Keratinocyte (primary cell): ENCODE measurements at regions not wholly inside any gene's neighbourhood (a gene's known extent, or its start where the extent isn't known, plus 50 kb on each side); places are given as distances from the start of the nearest gene placed in this dataset.

Experiments
- DNase-seq: peaks from one replicate; pipeline ENCODE4 v3.0.0-alpha.2; 2011; ENCODE audit warnings: low read depth, missing footprints, low spot score
- FAIRE-seq: peaks from 2 replicates; lab custom pipeline; 2011; peaks lifted over from hg19 to GRCh38; lab: Jason Lieb, UNC
- H2AFZ ChIP-seq: 2 replicates; pipeline ENCODE4 v1.6.0; 2012; ENCODE audit warnings: low read length, control low read depth, inconsistent platforms; ENCODE audit not compliant: control insufficient read depth
- H3K27ac ChIP-seq: 2 replicates; pipeline ENCODE4 v1.5.1; 2011; ENCODE audit warnings: low read length; ENCODE audit not compliant: control insufficient read depth, insufficient read depth
- H3K27me3 ChIP-seq: 3 replicates; pipeline ENCODE4 v1.6.0; 2011; ENCODE audit warnings: low read length; ENCODE audit not compliant: control insufficient read depth, insufficient read depth; ENCODE audit errors: extremely low read depth
- H3K36me3 ChIP-seq, 2 experiments: 2 replicates in 1 of 2; 3 replicates in 1 of 2; pipeline ENCODE4 v1.5.1; 2011; ENCODE audit warnings: low read length in 2 of 2, mild to moderate bottlenecking in 1 of 2; ENCODE audit not compliant: control insufficient read depth in 2 of 2, insufficient read depth in 2 of 2; ENCODE audit errors: extremely low read depth in 1 of 2
- H3K4me1 ChIP-seq: 3 replicates; pipeline ENCODE4 v1.5.1; 2011; ENCODE audit warnings: low read length; ENCODE audit not compliant: control insufficient read depth, insufficient read depth; ENCODE audit errors: extremely low read depth
- H3K4me2 ChIP-seq: 3 replicates; pipeline ENCODE4 v1.6.0; 2011; ENCODE audit warnings: low read depth, low read length; ENCODE audit not compliant: control insufficient read depth, insufficient read depth; ENCODE audit errors: extremely low read depth
- H3K4me3 ChIP-seq, 3 experiments: fragments of 200-600 bp in 1 of 3; sonication (generic) in 1 of 3; 2 replicates in 2 of 3; 3 replicates in 1 of 3; pipeline ENCODE4 v1.5.1; 2011 to 2016; ENCODE audit warnings: low read length in 3 of 3, mild to moderate bottlenecking in 3 of 3, control low read depth in 2 of 3, inconsistent platforms in 1 of 3, low read depth in 1 of 3, mixed read lengths in 1 of 3, mixed run types in 1 of 3, moderate library complexity in 1 of 3; ENCODE audit not compliant: control insufficient read depth in 2 of 3, insufficient read depth in 2 of 3; ENCODE audit errors: extremely low read depth in 1 of 3
- H3K79me2 ChIP-seq: 2 replicates; pipeline ENCODE4 v1.6.0; 2012; ENCODE audit warnings: low read length; ENCODE audit not compliant: control insufficient read depth, insufficient read depth
- H3K9ac ChIP-seq: 3 replicates; pipeline ENCODE4 v1.6.0; 2011; ENCODE audit warnings: low read length; ENCODE audit not compliant: control insufficient read depth, insufficient read depth; ENCODE audit errors: extremely low read depth
- H3K9me1 ChIP-seq: 3 replicates; pipeline ENCODE4 v1.6.0; 2011; ENCODE audit warnings: low read length; ENCODE audit not compliant: control insufficient read depth, insufficient read depth; ENCODE audit errors: extremely low read depth
- H3K9me3 ChIP-seq: 2 replicates; pipeline ENCODE4 v1.5.1; 2012; ENCODE audit warnings: low read depth, low read length; ENCODE audit not compliant: control insufficient read depth
- H4K20me1 ChIP-seq: 3 replicates; pipeline ENCODE4 v1.6.0; 2011; ENCODE audit warnings: low read length; ENCODE audit not compliant: control insufficient read depth, insufficient read depth; ENCODE audit errors: extremely low read depth
- EZH2 ChIP-seq: IDR thresholded peaks from one replicate; pipeline ENCODE4 v1.6.1; 2012; ENCODE audit warnings: inconsistent platforms, mild to moderate bottlenecking, low read length, moderate library complexity
- dilution Hi-C: fragments of 300-500 bp; cut with MboI; formaldehyde crosslinking; loops from one replicate; pipeline ENCODE4 v1.7.0; 2020; ENCODE audit warnings: low sequenced_read_pairs; ENCODE audit not compliant: extremely low pct_ligation_motif_present
- TF ChIP-seq, protein P1 (sequence below), 3 experiments: IDR thresholded peaks in 1 of 3; conservative IDR thresholded peaks in 1 of 3; optimal IDR thresholded peaks in 1 of 3; 2 replicates in 2 of 3; 3 replicates in 1 of 3; pipeline versions ENCODE3 to v1.5.1; 2011; ENCODE audit warnings: low read length in 3 of 3, mild to moderate bottlenecking in 3 of 3, moderate library complexity in 2 of 3, control low read depth in 1 of 3, inconsistent platforms in 1 of 3; ENCODE audit not compliant: insufficient read depth in 2 of 3; ENCODE audit errors: extremely low read depth in 1 of 3

DNA sequence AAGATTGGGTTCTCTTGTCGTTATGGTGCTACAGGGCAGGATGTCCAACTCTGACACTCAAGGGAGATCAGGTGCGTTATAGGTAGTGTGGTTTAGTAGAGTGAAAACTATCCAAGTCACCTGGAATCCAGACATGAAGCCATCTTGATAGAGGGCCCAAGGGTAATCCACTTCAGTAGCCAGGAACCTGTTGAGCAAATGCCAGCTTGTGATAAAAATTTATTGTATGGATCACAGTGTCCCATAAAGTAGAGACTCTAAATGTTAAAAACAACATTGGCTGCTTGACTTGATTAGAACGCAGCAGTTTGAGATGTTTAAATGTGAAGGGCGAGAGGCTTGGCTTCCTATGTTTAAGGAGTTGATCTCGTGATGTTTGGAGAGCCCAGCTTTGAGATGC is 105.7 kb upstream of the GMDS start:
- Histone ChIP-seq H3K27ac (no peak overlapping the region), H3K4me3 (no peak overlapping the region), H2AFZ (no peak overlapping the region), H3K9me3 (no peaks in the 10 kb centered on the region), H4K20me1 (no peaks in the 10 kb centered on the region), H3K4me2 (no peak overlapping the region), H3K9ac (no peak overlapping the region), H3K27me3 (no peaks in the 10 kb centered on the region), H3K9me1 (no peaks in the 10 kb centered on the region), H3K4me1 (no peaks in the 10 kb centered on the region), H3K36me3 (no peaks in the 10 kb centered on the region), H3K79me2 (no peaks in the 10 kb centered on the region)
- no peak for FAIRE-seq
- dilution Hi-C loops, result no loop called here
- no peak for TF ChIP-seq EZH2
- TF ChIP-seq, protein P1, sequence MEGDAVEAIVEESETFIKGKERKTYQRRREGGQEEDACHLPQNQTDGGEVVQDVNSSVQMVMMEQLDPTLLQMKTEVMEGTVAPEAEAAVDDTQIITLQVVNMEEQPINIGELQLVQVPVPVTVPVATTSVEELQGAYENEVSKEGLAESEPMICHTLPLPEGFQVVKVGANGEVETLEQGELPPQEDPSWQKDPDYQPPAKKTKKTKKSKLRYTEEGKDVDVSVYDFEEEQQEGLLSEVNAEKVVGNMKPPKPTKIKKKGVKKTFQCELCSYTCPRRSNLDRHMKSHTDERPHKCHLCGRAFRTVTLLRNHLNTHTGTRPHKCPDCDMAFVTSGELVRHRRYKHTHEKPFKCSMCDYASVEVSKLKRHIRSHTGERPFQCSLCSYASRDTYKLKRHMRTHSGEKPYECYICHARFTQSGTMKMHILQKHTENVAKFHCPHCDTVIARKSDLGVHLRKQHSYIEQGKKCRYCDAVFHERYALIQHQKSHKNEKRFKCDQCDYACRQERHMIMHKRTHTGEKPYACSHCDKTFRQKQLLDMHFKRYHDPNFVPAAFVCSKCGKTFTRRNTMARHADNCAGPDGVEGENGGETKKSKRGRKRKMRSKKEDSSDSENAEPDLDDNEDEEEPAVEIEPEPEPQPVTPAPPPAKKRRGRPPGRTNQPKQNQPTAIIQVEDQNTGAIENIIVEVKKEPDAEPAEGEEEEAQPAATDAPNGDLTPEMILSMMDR (optimal IDR thresholded peaks at IDR 0.05 in 1 of 3, IDR thresholded peaks at IDR 0.05 in 1 of 3, conservative IDR thresholded peaks at IDR 0.05 in 1 of 3; ENCODE audit: extremely low read depth in 1 of 3, insufficient read depth in 2 of 3, low read length in 3 of 3), result no peak
- DNase-seq, result no peak

DNA sequence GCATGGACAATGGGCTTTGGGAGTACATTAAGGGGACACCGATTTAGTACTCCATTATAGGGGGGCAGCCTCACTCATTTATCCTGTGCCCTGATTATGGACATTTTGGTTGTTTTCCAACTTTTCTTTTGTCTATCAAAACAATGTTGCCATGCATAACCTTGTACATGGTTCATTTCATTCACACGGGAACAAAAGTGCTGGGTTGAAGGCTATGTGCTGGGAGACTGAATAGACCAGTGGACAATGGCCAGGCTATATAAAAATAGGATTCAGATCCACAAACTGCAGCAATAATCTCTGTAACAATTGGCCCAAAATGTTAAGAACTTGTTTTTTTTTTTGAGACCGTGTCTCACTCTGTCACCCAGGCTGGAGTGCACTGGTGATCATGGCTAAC is 100.7 kb upstream of the GMDS start:
- no peak overlapping the region for H3K4me3 ChIP-seq
- H3K36me3 ChIP-seq, result no peaks in the 10 kb centered on the region
- TF ChIP-seq, protein P1 (optimal IDR thresholded peaks at IDR 0.05 in 1 of 3, IDR thresholded peaks at IDR 0.05 in 1 of 3, conservative IDR thresholded peaks at IDR 0.05 in 1 of 3; ENCODE audit: extremely low read depth in 1 of 3, insufficient read depth in 2 of 3, low read length in 3 of 3), result no peak
- no peak for TF ChIP-seq EZH2
- H3K9me3 ChIP-seq, result no peaks in the 10 kb centered on the region
- H2AFZ ChIP-seq, result no peak overlapping the region
- dilution Hi-C loops, result no loop called here
- no peaks in the 10 kb centered on the region for H3K79me2 ChIP-seq
- FAIRE-seq, result no peak
- no peak overlapping the region for H3K27ac ChIP-seq
- H3K4me1 ChIP-seq, result no peaks in the 10 kb centered on the region
- DNase-seq, result no peak
- no peak overlapping the region for H3K9ac ChIP-seq
- no peaks in the 10 kb centered on the region for H3K9me1 ChIP-seq
- H3K4me2 ChIP-seq, result no peak overlapping the region
- no peaks in the 10 kb centered on the region for H4K20me1 ChIP-seq
- H3K27me3 ChIP-seq, result no peaks in the 10 kb centered on the region
